ENCODE measurements at regions not wholly inside any gene's neighbourhood (a gene's known extent, or its start where the extent isn't known, plus 50 kb on each side); places are given as distances from the start of the nearest gene placed in this dataset.

DNA sequence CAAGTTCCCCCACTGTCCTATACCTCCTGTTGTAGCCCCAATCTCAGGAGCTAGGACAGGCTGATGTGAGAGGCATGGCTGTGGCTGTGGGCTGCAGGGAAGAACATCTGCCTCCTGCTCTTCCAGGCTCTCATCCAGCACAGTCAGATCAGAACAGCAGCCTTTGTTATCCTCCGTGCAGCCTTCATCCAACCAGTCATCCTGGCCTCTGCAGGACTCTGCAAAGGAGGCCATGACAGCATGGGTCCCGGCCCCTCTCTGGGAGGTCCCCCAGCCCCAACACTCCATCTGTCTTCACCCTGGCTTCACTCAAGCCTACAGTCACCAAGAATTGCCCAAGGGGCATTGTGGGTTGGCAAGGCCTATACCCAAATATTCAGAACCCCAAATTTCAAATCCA is 223.2 kb upstream of the COPS8 start:
- H3K4me2 ChIP-seq (ENCODE audit: insufficient read depth in 1 of 2, low read depth in 2 of 2, low read length in 2 of 2) = no peak overlapping the region

More for the DNA sequence above, 223.2 kb upstream of the COPS8 start:
- H3K9ac ChIP-seq (replicated peaks in 1 of 4; ENCODE audit: extremely low read depth in 1 of 4, low read depth in 3 of 4, low read length in 3 of 4) = no peak overlapping the region
- ChIA-PET CTCF (ENCODE audit: partially characterized antibody) (interaction anchor here (0.6 to 1.2 kb wide), 3 partner anchors 9 to 18 kb away, joined by 3 to 4 read pairs (median 3); no protein-coding TSS in a partner anchor), POLR2A (ENCODE audit: partially characterized antibody) (no interaction called here)
- no peak overlapping the region for H3K18ac ChIP-seq (ENCODE audit: extremely low read depth, low read length)
- H2BK12ac ChIP-seq (ENCODE audit: low read depth, low read length) = no peak overlapping the region
- no peak overlapping the region for H2BK20ac ChIP-seq (ENCODE audit: low read length)
- H4K8ac ChIP-seq (ENCODE audit: extremely low read depth, insufficient read depth, low read length) = no peak overlapping the region
- H3K27ac ChIP-seq (ENCODE audit: low read depth, low read length) = no peak overlapping the region
- H3K9me3 ChIP-seq (ENCODE audit: insufficient read depth in 2 of 2, low read depth in 1 of 2, low read length in 1 of 2) = peaks cover 11 to 14% of the 10 kb centered on the region in 2 experiments; a peak in 3 of 4 replicates
- no peak overlapping the region for H4K5ac ChIP-seq (ENCODE audit: insufficient read length, low read depth, low read length)
- no peak overlapping the region for H3K4me3 ChIP-seq (ENCODE audit: extremely low read depth in 1 of 4, insufficient read depth in 2 of 4, low read depth in 3 of 4, low read length in 4 of 4)
- H3K4me1 ChIP-seq (replicated peaks in 1 of 4; ENCODE audit: control insufficient read depth in 3 of 4, insufficient read depth in 4 of 4, low read length in 3 of 4) = peaks cover 5 to 12% (median 9%) of the 10 kb centered on the region in 4 experiments; a peak in 6 of 7 replicates
- 0 out of 7 replicates have a peak, but pooled peaks cover 0 to 2% (median 0%) of the 10 kb centered on the region in 4 experiments for H3K27me3 ChIP-seq (replicated peaks in 1 of 4; ENCODE audit: control insufficient read depth in 3 of 4, extremely low read depth in 1 of 4, insufficient read depth in 3 of 4, low read length in 3 of 4)
- H3K23me2 ChIP-seq (ENCODE audit: low read depth, low read length) = no peaks in the 10 kb centered on the region
- H2BK120ac ChIP-seq (replicated peaks; ENCODE audit: low read depth, low read length) = no peak overlapping the region
- no peak overlapping the region for H2BK15ac ChIP-seq (ENCODE audit: low read length)
- H3K14ac ChIP-seq (ENCODE audit: insufficient read length) = no peak overlapping the region
- H3K36me3 ChIP-seq (ENCODE audit: control insufficient read depth in 2 of 4, insufficient read depth in 4 of 4, low read length in 3 of 4) = no peaks in the 10 kb centered on the region
- H3K79me2 ChIP-seq (ENCODE audit: control insufficient read depth in 1 of 2, insufficient read depth in 2 of 2, low read length in 2 of 2) = no peaks in the 10 kb centered on the region
- 81% methylated on average over 2 of the region's 2 CpGs; no CpG with 5 or more reads in 1 of the 2 experiments for WGBS, 2 experiments (ENCODE audit: extremely low coverage in 1 of 2, insufficient coverage in 1 of 2, insufficient read length in 1 of 2, insufficient replicate concordance in 2 of 2, low coverage in 1 of 2, low lambda C conversion rate in 2 of 2, missing lambda C conversion rate in 1 of 2)
- no peak overlapping the region for H2AK5ac ChIP-seq (ENCODE audit: low read depth, low read length)
- H3K4ac ChIP-seq (replicated peaks; ENCODE audit: insufficient read length, low read depth, low read length) = no peak overlapping the region
- H3K56ac ChIP-seq (replicated peaks; ENCODE audit: insufficient read length, low read depth, low read length) = no peak overlapping the region
- TF ChIP-seq EP300 (IDR thresholded peaks at IDR 0.05; ENCODE audit: borderline replicate concordance in 1 of 2, low read depth in 2 of 2, low read length in 2 of 2) = no peak
- no peak for TF ChIP-seq TCF12 (IDR thresholded peaks at IDR 0.05; ENCODE audit: low read depth, low read length)
- no peak for TF ChIP-seq TAF1 (IDR thresholded peaks at IDR 0.05; ENCODE audit: low read depth, low read length)
- TF ChIP-seq SIN3A (conservative IDR thresholded peaks at IDR 0.05 in 1 of 2, IDR thresholded peaks at IDR 0.05 in 1 of 2; ENCODE audit: low read depth in 1 of 2, low read length in 2 of 2) = no peak
- no peak for TF ChIP-seq CHD2 (IDR thresholded peaks at IDR 0.05; ENCODE audit: low read length)
- TF ChIP-seq JUND (IDR thresholded peaks at IDR 0.05; ENCODE audit: low read length) = no peak
- TF ChIP-seq SIX5 (IDR thresholded peaks at IDR 0.05; ENCODE audit: low read depth, low read length) = no peak
- TF ChIP-seq SAP30 (IDR thresholded peaks at IDR 0.05; ENCODE audit: insufficient read depth, insufficient replicate concordance, low read length) = no peak
- no peak overlapping the region for H3K23ac ChIP-seq (ENCODE audit: insufficient read length)
- H4K91ac ChIP-seq (replicated peaks; ENCODE audit: insufficient read length, low read length) = no peak overlapping the region
- H2AFZ ChIP-seq (ENCODE audit: low read length) = no peak overlapping the region
- H4K20me1 ChIP-seq (replicated peaks in 1 of 2; ENCODE audit: control insufficient read depth in 1 of 2, insufficient read depth in 2 of 2, low read length in 2 of 2) = no peaks in the 10 kb centered on the region
- FAIRE-seq (no peak), DNase-seq (ENCODE audit: low read depth in 1 of 2, low spot score in 2 of 2) (peak in 1 of 2 experiments; percentile 19)
- no peak overlapping the region for H2BK5ac ChIP-seq (ENCODE audit: low read depth, low read length)
- H3K79me1 ChIP-seq (ENCODE audit: low read depth, low read length) = no peaks in the 10 kb centered on the region

All from H1 (cell line).